ENCODE measurements at regions not wholly inside any gene's neighbourhood (a gene's known extent, or its start where the extent isn't known, plus 50 kb on each side); places are given as distances from the start of the nearest gene placed in this dataset.

- no peak for TF ChIP-seq CTCF (conservative IDR thresholded peaks at IDR 0.05; ENCODE audit: low read depth, low read length)
- no peak for TF ChIP-seq BHLHE40 (IDR thresholded peaks at IDR 0.05; ENCODE audit: low read depth, low read length)
Measured at GRCh38 chr18:45304558-45304957, 310.7 kb upstream of the SLC14A2 start.

Measured in IMR-90 (cell line).